ENCODE measurements at regions not wholly inside any gene's neighbourhood (a gene's known extent, or its start where the extent isn't known, plus 50 kb on each side); places are given as distances from the start of the nearest gene placed in this dataset.
A peak's percentile ranks its signal among the peaks of the same experiment; 100 is the strongest.
"Not testable (repeated sequence)": the region's sequence is repeated elsewhere in the genome, so short reads cannot be mapped to it uniquely, and the experiment has no call there.

- Histone ChIP-seq H3K27me3 (ENCODE audit: control insufficient read depth, insufficient read depth, low read length) (no peaks in the 10 kb centered on the region), H3K4me1 (ENCODE audit: control insufficient read depth, insufficient read depth, low read length) (peaks cover 10% of the 10 kb centered on the region), H3K4me2 (ENCODE audit: low read length) (no peak overlapping the region), H3K9ac (ENCODE audit: low read depth, low read length) (no peak overlapping the region), H3K4me3 (ENCODE audit: low read length) (no peak overlapping the region), H3K36me3 (ENCODE audit: insufficient read depth, low read length) (no peaks in the 10 kb centered on the region), H3K9me3 (replicated peaks; ENCODE audit: low read length) (no peaks in the 10 kb centered on the region)
Observed at GRCh38 chr1:115156826-115157468, 67.6 kb upstream of the TSPAN2 start.

- H3K9ac ChIP-seq (ENCODE audit: low read depth, low read length): no peak overlapping the region
- H3K27me3 ChIP-seq (ENCODE audit: control insufficient read depth, insufficient read depth, low read length): no peaks in the 10 kb centered on the region
- H3K4me2 ChIP-seq (ENCODE audit: low read length): no peak overlapping the region
- peaks cover 10% of the 10 kb centered on the region for H3K4me1 ChIP-seq (ENCODE audit: control insufficient read depth, insufficient read depth, low read length)
- H3K9me3 ChIP-seq (replicated peaks; ENCODE audit: low read length): no peaks in the 10 kb centered on the region
- H3K4me3 ChIP-seq (ENCODE audit: low read length): no peak overlapping the region
- no peaks in the 10 kb centered on the region for H3K36me3 ChIP-seq (ENCODE audit: insufficient read depth, low read length)
Observed at GRCh38 chr1:115153966-115154557, 64.8 kb upstream of the TSPAN2 start.

- H3K4me1 ChIP-seq (ENCODE audit: control insufficient read depth, insufficient read depth, low read length); H3K36me3 ChIP-seq (ENCODE audit: insufficient read depth, low read length); H3K4me3 ChIP-seq (ENCODE audit: low read length); H3K9me3 ChIP-seq (replicated peaks; ENCODE audit: low read length); H3K27me3 ChIP-seq (ENCODE audit: control insufficient read depth, insufficient read depth, low read length); H3K9ac ChIP-seq (ENCODE audit: low read depth, low read length): not testable (repeated sequence)
- peak overlapping the region; percentile 20 for H3K4me2 ChIP-seq (ENCODE audit: low read length)
Observed at GRCh38 chr1:115147928-115148327, 58.6 kb upstream of the TSPAN2 start.

GRCh38 chr1:115145226-115145625, 55.9 kb upstream of the TSPAN2 start:
- H3K4me1 ChIP-seq (ENCODE audit: control insufficient read depth, insufficient read depth, low read length): no peaks in the 10 kb centered on the region
- no peak overlapping the region for H3K4me3 ChIP-seq (ENCODE audit: low read length)
- H3K4me2 ChIP-seq (ENCODE audit: low read length): no peak overlapping the region
- no peaks in the 10 kb centered on the region for H3K36me3 ChIP-seq (ENCODE audit: insufficient read depth, low read length)
- no peak overlapping the region for H3K9ac ChIP-seq (ENCODE audit: low read depth, low read length)
- H3K9me3 ChIP-seq (replicated peaks; ENCODE audit: low read length): no peaks in the 10 kb centered on the region
- no peaks in the 10 kb centered on the region for H3K27me3 ChIP-seq (ENCODE audit: control insufficient read depth, insufficient read depth, low read length)

GRCh38 chr1:115144176-115144575, 54.9 kb upstream of the TSPAN2 start:
- H3K4me3 ChIP-seq (ENCODE audit: low read length): no peak overlapping the region
- no peaks in the 10 kb centered on the region for H3K36me3 ChIP-seq (ENCODE audit: insufficient read depth, low read length)
- H3K27me3 ChIP-seq (ENCODE audit: control insufficient read depth, insufficient read depth, low read length): no peaks in the 10 kb centered on the region
- no peak overlapping the region for H3K4me2 ChIP-seq (ENCODE audit: low read length)
- no peaks in the 10 kb centered on the region for H3K9me3 ChIP-seq (replicated peaks; ENCODE audit: low read length)
- peaks cover 2% of the 10 kb centered on the region for H3K4me1 ChIP-seq (ENCODE audit: control insufficient read depth, insufficient read depth, low read length)
- no peak overlapping the region for H3K9ac ChIP-seq (ENCODE audit: low read depth, low read length)

GRCh38 chr1:115142616-115143015, 53.3 kb upstream of the TSPAN2 start:
- Histone ChIP-seq H3K9me3 (replicated peaks; ENCODE audit: low read length) (no peaks in the 10 kb centered on the region), H3K4me3 (ENCODE audit: low read length) (no peak overlapping the region), H3K36me3 (ENCODE audit: insufficient read depth, low read length) (no peaks in the 10 kb centered on the region), H3K27me3 (ENCODE audit: control insufficient read depth, insufficient read depth, low read length) (no peaks in the 10 kb centered on the region), H3K9ac (ENCODE audit: low read depth, low read length) (no peak overlapping the region), H3K4me1 (ENCODE audit: control insufficient read depth, insufficient read depth, low read length) (peaks cover 4% of the 10 kb centered on the region), H3K4me2 (ENCODE audit: low read length) (no peak overlapping the region)

- H3K9ac ChIP-seq (ENCODE audit: low read depth, low read length): no peak overlapping the region
- H3K4me2 ChIP-seq (ENCODE audit: low read length): no peak overlapping the region
- no peaks in the 10 kb centered on the region for H3K36me3 ChIP-seq (ENCODE audit: insufficient read depth, low read length)
- no peak overlapping the region for H3K4me3 ChIP-seq (ENCODE audit: low read length)
- H3K9me3 ChIP-seq (replicated peaks; ENCODE audit: low read length): no peaks in the 10 kb centered on the region
- H3K27me3 ChIP-seq (ENCODE audit: control insufficient read depth, insufficient read depth, low read length): no peaks in the 10 kb centered on the region
- H3K4me1 ChIP-seq (ENCODE audit: control insufficient read depth, insufficient read depth, low read length): peaks cover 5% of the 10 kb centered on the region
Observed at GRCh38 chr1:115141145-115141454, 51.8 kb upstream of the TSPAN2 start.

GRCh38 chr1:115140442-115141144, 51.3 kb upstream of the TSPAN2 start:
- H3K9me3 ChIP-seq (replicated peaks; ENCODE audit: low read length): no peaks in the 10 kb centered on the region
- no peaks in the 10 kb centered on the region for H3K36me3 ChIP-seq (ENCODE audit: insufficient read depth, low read length)
- no peak overlapping the region for H3K9ac ChIP-seq (ENCODE audit: low read depth, low read length)
- no peaks in the 10 kb centered on the region for H3K27me3 ChIP-seq (ENCODE audit: control insufficient read depth, insufficient read depth, low read length)
- no peak overlapping the region for H3K4me3 ChIP-seq (ENCODE audit: low read length)
- no peak overlapping the region for H3K4me2 ChIP-seq (ENCODE audit: low read length)
- peaks cover 10% of the 10 kb centered on the region for H3K4me1 ChIP-seq (ENCODE audit: control insufficient read depth, insufficient read depth, low read length)

GRCh38 chr1:115139381-115139780, 50.1 kb upstream of the TSPAN2 start:
- Histone ChIP-seq H3K4me3 (ENCODE audit: low read length) (peak overlapping the region; percentile 20), H3K36me3 (ENCODE audit: insufficient read depth, low read length) (no peaks in the 10 kb centered on the region), H3K9ac (ENCODE audit: low read depth, low read length) (peak overlapping the region; percentile 15), H3K4me2 (ENCODE audit: low read length) (peak overlapping the region; percentile 60), H3K9me3 (replicated peaks; ENCODE audit: low read length) (no peaks in the 10 kb centered on the region), H3K4me1 (ENCODE audit: control insufficient read depth, insufficient read depth, low read length) (peaks cover 22% of the 10 kb centered on the region), H3K27me3 (ENCODE audit: control insufficient read depth, insufficient read depth, low read length) (no peaks in the 10 kb centered on the region)
